Keratinocyte (primary cell): ENCODE measurements at regions not wholly inside any gene's neighbourhood (a gene's known extent, or its start where the extent isn't known, plus 50 kb on each side); places are given as distances from the start of the nearest gene placed in this dataset.

Experiments
- DNase-seq: peaks from one replicate; pipeline ENCODE4 v3.0.0-alpha.2; 2011; ENCODE audit warnings: low read depth, missing footprints, low spot score
- FAIRE-seq: peaks from 2 replicates; lab custom pipeline; 2011; peaks lifted over from hg19 to GRCh38; lab: Jason Lieb, UNC
- H2AFZ ChIP-seq: 2 replicates; pipeline ENCODE4 v1.6.0; 2012; ENCODE audit warnings: low read length, control low read depth, inconsistent platforms; ENCODE audit not compliant: control insufficient read depth
- H3K27ac ChIP-seq: 2 replicates; pipeline ENCODE4 v1.5.1; 2011; ENCODE audit warnings: low read length; ENCODE audit not compliant: control insufficient read depth, insufficient read depth
- H3K27me3 ChIP-seq: 3 replicates; pipeline ENCODE4 v1.6.0; 2011; ENCODE audit warnings: low read length; ENCODE audit not compliant: control insufficient read depth, insufficient read depth; ENCODE audit errors: extremely low read depth
- H3K36me3 ChIP-seq, 2 experiments: 2 replicates in 1 of 2; 3 replicates in 1 of 2; pipeline ENCODE4 v1.5.1; 2011; ENCODE audit warnings: low read length in 2 of 2, mild to moderate bottlenecking in 1 of 2; ENCODE audit not compliant: control insufficient read depth in 2 of 2, insufficient read depth in 2 of 2; ENCODE audit errors: extremely low read depth in 1 of 2
- H3K4me1 ChIP-seq: 3 replicates; pipeline ENCODE4 v1.5.1; 2011; ENCODE audit warnings: low read length; ENCODE audit not compliant: control insufficient read depth, insufficient read depth; ENCODE audit errors: extremely low read depth
- H3K4me2 ChIP-seq: 3 replicates; pipeline ENCODE4 v1.6.0; 2011; ENCODE audit warnings: low read depth, low read length; ENCODE audit not compliant: control insufficient read depth, insufficient read depth; ENCODE audit errors: extremely low read depth
- H3K4me3 ChIP-seq, 3 experiments: fragments of 200-600 bp in 1 of 3; sonication (generic) in 1 of 3; 2 replicates in 2 of 3; 3 replicates in 1 of 3; pipeline ENCODE4 v1.5.1; 2011 to 2016; ENCODE audit warnings: low read length in 3 of 3, mild to moderate bottlenecking in 3 of 3, control low read depth in 2 of 3, inconsistent platforms in 1 of 3, low read depth in 1 of 3, mixed read lengths in 1 of 3, mixed run types in 1 of 3, moderate library complexity in 1 of 3; ENCODE audit not compliant: control insufficient read depth in 2 of 3, insufficient read depth in 2 of 3; ENCODE audit errors: extremely low read depth in 1 of 3
- H3K79me2 ChIP-seq: 2 replicates; pipeline ENCODE4 v1.6.0; 2012; ENCODE audit warnings: low read length; ENCODE audit not compliant: control insufficient read depth, insufficient read depth
- H3K9ac ChIP-seq: 3 replicates; pipeline ENCODE4 v1.6.0; 2011; ENCODE audit warnings: low read length; ENCODE audit not compliant: control insufficient read depth, insufficient read depth; ENCODE audit errors: extremely low read depth
- H3K9me1 ChIP-seq: 3 replicates; pipeline ENCODE4 v1.6.0; 2011; ENCODE audit warnings: low read length; ENCODE audit not compliant: control insufficient read depth, insufficient read depth; ENCODE audit errors: extremely low read depth
- H3K9me3 ChIP-seq: 2 replicates; pipeline ENCODE4 v1.5.1; 2012; ENCODE audit warnings: low read depth, low read length; ENCODE audit not compliant: control insufficient read depth
- H4K20me1 ChIP-seq: 3 replicates; pipeline ENCODE4 v1.6.0; 2011; ENCODE audit warnings: low read length; ENCODE audit not compliant: control insufficient read depth, insufficient read depth; ENCODE audit errors: extremely low read depth
- EZH2 ChIP-seq: IDR thresholded peaks from one replicate; pipeline ENCODE4 v1.6.1; 2012; ENCODE audit warnings: inconsistent platforms, mild to moderate bottlenecking, low read length, moderate library complexity
- dilution Hi-C: fragments of 300-500 bp; cut with MboI; formaldehyde crosslinking; loops from one replicate; pipeline ENCODE4 v1.7.0; 2020; ENCODE audit warnings: low sequenced_read_pairs; ENCODE audit not compliant: extremely low pct_ligation_motif_present
- TF ChIP-seq, protein P1 (sequence below), 3 experiments: IDR thresholded peaks in 1 of 3; conservative IDR thresholded peaks in 1 of 3; optimal IDR thresholded peaks in 1 of 3; 2 replicates in 2 of 3; 3 replicates in 1 of 3; pipeline versions ENCODE3 to v1.5.1; 2011; ENCODE audit warnings: low read length in 3 of 3, mild to moderate bottlenecking in 3 of 3, moderate library complexity in 2 of 3, control low read depth in 1 of 3, inconsistent platforms in 1 of 3; ENCODE audit not compliant: insufficient read depth in 2 of 3; ENCODE audit errors: extremely low read depth in 1 of 3

DNA sequence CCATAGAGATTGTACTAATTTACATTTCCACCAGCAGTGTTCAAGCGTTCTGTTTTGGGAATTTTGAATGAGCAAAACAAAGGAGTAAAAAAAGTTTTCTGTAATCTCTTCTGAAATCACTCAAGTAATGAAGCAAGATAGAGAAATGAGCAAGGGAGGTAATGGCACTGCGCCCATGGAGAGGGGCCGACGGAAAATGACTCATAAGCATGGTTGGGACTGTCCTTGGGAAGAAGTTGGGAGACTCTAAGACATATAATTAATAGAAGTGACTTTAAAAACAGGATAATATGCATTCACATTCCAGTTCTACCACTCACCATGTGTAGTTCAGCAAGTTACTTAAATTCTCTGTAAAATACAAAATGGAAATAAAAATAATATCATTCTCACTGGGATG lies 62.5 kb upstream of the C5orf46 start:
- H2AFZ ChIP-seq, result no peak overlapping the region
- dilution Hi-C loops, result no loop called here
- H3K9me3 ChIP-seq, result no peaks in the 10 kb centered on the region
- no peaks in the 10 kb centered on the region for H4K20me1 ChIP-seq
- H3K9me1 ChIP-seq, result no peaks in the 10 kb centered on the region
- no peak overlapping the region for H3K27ac ChIP-seq
- H3K27me3 ChIP-seq, result no peaks in the 10 kb centered on the region
- FAIRE-seq, result no peak
- no peak for DNase-seq
- no peak for TF ChIP-seq EZH2
- TF ChIP-seq, protein P1, sequence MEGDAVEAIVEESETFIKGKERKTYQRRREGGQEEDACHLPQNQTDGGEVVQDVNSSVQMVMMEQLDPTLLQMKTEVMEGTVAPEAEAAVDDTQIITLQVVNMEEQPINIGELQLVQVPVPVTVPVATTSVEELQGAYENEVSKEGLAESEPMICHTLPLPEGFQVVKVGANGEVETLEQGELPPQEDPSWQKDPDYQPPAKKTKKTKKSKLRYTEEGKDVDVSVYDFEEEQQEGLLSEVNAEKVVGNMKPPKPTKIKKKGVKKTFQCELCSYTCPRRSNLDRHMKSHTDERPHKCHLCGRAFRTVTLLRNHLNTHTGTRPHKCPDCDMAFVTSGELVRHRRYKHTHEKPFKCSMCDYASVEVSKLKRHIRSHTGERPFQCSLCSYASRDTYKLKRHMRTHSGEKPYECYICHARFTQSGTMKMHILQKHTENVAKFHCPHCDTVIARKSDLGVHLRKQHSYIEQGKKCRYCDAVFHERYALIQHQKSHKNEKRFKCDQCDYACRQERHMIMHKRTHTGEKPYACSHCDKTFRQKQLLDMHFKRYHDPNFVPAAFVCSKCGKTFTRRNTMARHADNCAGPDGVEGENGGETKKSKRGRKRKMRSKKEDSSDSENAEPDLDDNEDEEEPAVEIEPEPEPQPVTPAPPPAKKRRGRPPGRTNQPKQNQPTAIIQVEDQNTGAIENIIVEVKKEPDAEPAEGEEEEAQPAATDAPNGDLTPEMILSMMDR (optimal IDR thresholded peaks at IDR 0.05 in 1 of 3, IDR thresholded peaks at IDR 0.05 in 1 of 3, conservative IDR thresholded peaks at IDR 0.05 in 1 of 3; ENCODE audit: extremely low read depth in 1 of 3, insufficient read depth in 2 of 3, low read length in 3 of 3), result no peak
- no peak overlapping the region for H3K4me3 ChIP-seq
- peaks cover 9% of the 10 kb centered on the region for H3K4me1 ChIP-seq
- no peak overlapping the region for H3K9ac ChIP-seq
- H3K4me2 ChIP-seq, result no peak overlapping the region
- H3K79me2 ChIP-seq, result no peaks in the 10 kb centered on the region
- H3K36me3 ChIP-seq, result no peaks in the 10 kb centered on the region

DNA sequence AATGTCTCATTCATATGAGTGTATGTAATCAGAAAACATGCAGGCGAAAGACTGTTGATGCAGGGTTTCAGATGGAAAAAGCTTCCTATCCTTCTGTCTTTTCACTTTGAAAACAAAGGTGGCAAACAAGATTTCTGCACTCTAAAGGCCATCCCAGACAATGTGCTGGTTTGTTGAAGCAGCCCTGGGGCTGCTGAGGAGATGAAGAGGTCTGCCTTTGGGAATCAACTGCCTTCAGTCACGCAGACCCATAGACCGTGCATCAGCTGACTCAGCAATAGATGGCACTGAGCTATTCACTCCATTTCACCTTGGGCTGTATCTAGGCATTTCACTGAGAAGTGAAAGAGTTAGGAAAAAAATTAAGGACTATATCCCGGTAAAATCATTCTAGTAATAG lies 60.5 kb upstream of the C5orf46 start:
- Histone ChIP-seq H3K4me1 (peaks cover 4% of the 10 kb centered on the region), H3K36me3 (no peaks in the 10 kb centered on the region), H3K79me2 (no peaks in the 10 kb centered on the region), H3K9ac (no peak overlapping the region), H2AFZ (no peak overlapping the region), H3K4me2 (no peak overlapping the region), H3K9me3 (no peaks in the 10 kb centered on the region), H3K27me3 (no peaks in the 10 kb centered on the region), H4K20me1 (no peaks in the 10 kb centered on the region), H3K4me3 (no peak overlapping the region), H3K27ac (no peak overlapping the region), H3K9me1 (no peaks in the 10 kb centered on the region)
- dilution Hi-C loops, result no loop called here
- DNase-seq (no peak), FAIRE-seq (no peak)
- TF ChIP-seq, protein P1 (optimal IDR thresholded peaks at IDR 0.05 in 1 of 3, IDR thresholded peaks at IDR 0.05 in 1 of 3, conservative IDR thresholded peaks at IDR 0.05 in 1 of 3; ENCODE audit: extremely low read depth in 1 of 3, insufficient read depth in 2 of 3, low read length in 3 of 3), result no peak
- no peak for TF ChIP-seq EZH2
